Brain pericyte (primary cell): ENCODE measurements at regions not wholly inside any gene's neighbourhood (a gene's known extent, or its start where the extent isn't known, plus 50 kb on each side); places are given as distances from the start of the nearest gene placed in this dataset.
"Not testable (repeated sequence)": the region's sequence is repeated elsewhere in the genome, so short reads cannot be mapped to it uniquely, and the experiment has no call there.

Experiments used
- DNase-seq: peaks from one replicate; pipeline ENCODE4 v3.0.0-alpha.2; 2012; ENCODE audit warnings: low read depth, low spot score

GRCh38 chr2:38147333-38148121 lies 71.6 kb upstream of the CYP1B1 start:
- no peak for DNase-seq

- DNase-seq = peak; percentile 82
Observed at GRCh38 chr2:38146907-38147307, 71.0 kb upstream of the CYP1B1 start.

- peak; percentile 83 for DNase-seq
Observed at GRCh38 chr2:38146275-38146906, 70.4 kb upstream of the CYP1B1 start.

- DNase-seq = no peak
Observed at GRCh38 chr2:38145236-38145635, 69.3 kb upstream of the CYP1B1 start.

GRCh38 chr2:38142627-38143026 lies 66.7 kb upstream of the CYP1B1 start:
- no peak for DNase-seq

- no peak for DNase-seq
Observed at GRCh38 chr2:38141501-38141900, 65.5 kb upstream of the CYP1B1 start.

GRCh38 chr2:38138996-38139395 lies 63.0 kb upstream of the CYP1B1 start:
- DNase-seq = no peak

GRCh38 chr2:38138419-38138818 lies 62.5 kb upstream of the CYP1B1 start:
- DNase-seq = no peak

- not testable (repeated sequence) for DNase-seq
Observed at GRCh38 chr2:38137958-38138357, 62.0 kb upstream of the CYP1B1 start.

GRCh38 chr2:38131676-38132075 lies 55.7 kb upstream of the CYP1B1 start:
- DNase-seq = no peak

- no peak for DNase-seq
Observed at GRCh38 chr2:38130876-38131275, 54.9 kb upstream of the CYP1B1 start.

GRCh38 chr2:38129987-38130386 lies 54.0 kb upstream of the CYP1B1 start:
- DNase-seq = no peak

- DNase-seq = no peak
Observed at GRCh38 chr2:38129481-38129880, 53.5 kb upstream of the CYP1B1 start.

- no peak for DNase-seq
Observed at GRCh38 chr2:38128653-38129052, 52.7 kb upstream of the CYP1B1 start.

GRCh38 chr2:38127277-38127676 lies 51.3 kb upstream of the CYP1B1 start:
- DNase-seq = no peak

- DNase-seq = no peak
Observed at GRCh38 chr2:38125842-38126241, 49.9 kb upstream of the CYP1B1 start.
